Keratinocyte (primary cell): ENCODE measurements at regions not wholly inside any gene's neighbourhood (a gene's known extent, or its start where the extent isn't known, plus 50 kb on each side); places are given as distances from the start of the nearest gene placed in this dataset.

Experiments
- CTCF ChIP-seq, 3 experiments: IDR thresholded peaks in 1 of 3; conservative IDR thresholded peaks in 1 of 3; optimal IDR thresholded peaks in 1 of 3; 2 replicates in 2 of 3; 3 replicates in 1 of 3; pipeline versions ENCODE3 to v1.5.1; 2011; ENCODE audit warnings: low read length in 3 of 3, mild to moderate bottlenecking in 3 of 3, moderate library complexity in 2 of 3, control low read depth in 1 of 3, inconsistent platforms in 1 of 3; ENCODE audit not compliant: insufficient read depth in 2 of 3; ENCODE audit errors: extremely low read depth in 1 of 3
- EZH2 ChIP-seq: IDR thresholded peaks from one replicate; pipeline ENCODE4 v1.6.1; 2012; ENCODE audit warnings: inconsistent platforms, mild to moderate bottlenecking, low read length, moderate library complexity

- TF ChIP-seq CTCF (optimal IDR thresholded peaks at IDR 0.05 in 1 of 3, IDR thresholded peaks at IDR 0.05 in 1 of 3, conservative IDR thresholded peaks at IDR 0.05 in 1 of 3; ENCODE audit: extremely low read depth in 1 of 3, insufficient read depth in 2 of 3, low read length in 3 of 3) (no peak), EZH2 (no peak)
These were observed 187.4 kb upstream of the JARID2 start for GRCh38 chr6:15058200-15059061.
